ENCODE measurements at regions not wholly inside any gene's neighbourhood (a gene's known extent, or its start where the extent isn't known, plus 50 kb on each side); places are given as distances from the start of the nearest gene placed in this dataset.

DNA sequence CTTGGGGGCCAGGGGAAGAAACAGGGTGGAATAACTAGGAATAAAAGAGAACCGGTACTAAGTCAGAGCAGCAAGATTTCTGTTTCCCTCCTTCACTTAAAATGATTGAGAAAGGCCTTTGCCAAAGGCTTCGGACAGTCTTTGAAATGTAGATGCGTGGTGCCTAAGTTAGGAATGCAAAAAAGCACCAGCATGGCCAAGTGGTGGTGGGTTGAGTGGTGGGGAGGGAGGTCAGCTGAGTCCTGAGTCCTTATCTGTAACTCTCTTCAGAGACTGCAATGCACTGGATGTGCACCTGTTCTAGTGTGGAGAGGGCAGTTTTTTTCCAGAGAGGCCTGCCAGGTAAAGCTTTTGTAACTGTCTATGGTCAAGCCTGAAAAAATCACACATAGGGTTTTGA is 919.9 kb downstream of the FSCB start:
- no peak for TF ChIP-seq EZH2phosphoT487 (IDR thresholded peaks at IDR 0.05; ENCODE audit: borderline replicate concordance, low read length)
- TF ChIP-seq, protein P1, sequence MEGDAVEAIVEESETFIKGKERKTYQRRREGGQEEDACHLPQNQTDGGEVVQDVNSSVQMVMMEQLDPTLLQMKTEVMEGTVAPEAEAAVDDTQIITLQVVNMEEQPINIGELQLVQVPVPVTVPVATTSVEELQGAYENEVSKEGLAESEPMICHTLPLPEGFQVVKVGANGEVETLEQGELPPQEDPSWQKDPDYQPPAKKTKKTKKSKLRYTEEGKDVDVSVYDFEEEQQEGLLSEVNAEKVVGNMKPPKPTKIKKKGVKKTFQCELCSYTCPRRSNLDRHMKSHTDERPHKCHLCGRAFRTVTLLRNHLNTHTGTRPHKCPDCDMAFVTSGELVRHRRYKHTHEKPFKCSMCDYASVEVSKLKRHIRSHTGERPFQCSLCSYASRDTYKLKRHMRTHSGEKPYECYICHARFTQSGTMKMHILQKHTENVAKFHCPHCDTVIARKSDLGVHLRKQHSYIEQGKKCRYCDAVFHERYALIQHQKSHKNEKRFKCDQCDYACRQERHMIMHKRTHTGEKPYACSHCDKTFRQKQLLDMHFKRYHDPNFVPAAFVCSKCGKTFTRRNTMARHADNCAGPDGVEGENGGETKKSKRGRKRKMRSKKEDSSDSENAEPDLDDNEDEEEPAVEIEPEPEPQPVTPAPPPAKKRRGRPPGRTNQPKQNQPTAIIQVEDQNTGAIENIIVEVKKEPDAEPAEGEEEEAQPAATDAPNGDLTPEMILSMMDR (IDR thresholded peaks at IDR 0.05; ENCODE audit: low read depth, low read length, poor library complexity, severe bottlenecking): no peak
